ENCODE measurements at regions not wholly inside any gene's neighbourhood (a gene's known extent, or its start where the extent isn't known, plus 50 kb on each side); places are given as distances from the start of the nearest gene placed in this dataset.

DNA sequence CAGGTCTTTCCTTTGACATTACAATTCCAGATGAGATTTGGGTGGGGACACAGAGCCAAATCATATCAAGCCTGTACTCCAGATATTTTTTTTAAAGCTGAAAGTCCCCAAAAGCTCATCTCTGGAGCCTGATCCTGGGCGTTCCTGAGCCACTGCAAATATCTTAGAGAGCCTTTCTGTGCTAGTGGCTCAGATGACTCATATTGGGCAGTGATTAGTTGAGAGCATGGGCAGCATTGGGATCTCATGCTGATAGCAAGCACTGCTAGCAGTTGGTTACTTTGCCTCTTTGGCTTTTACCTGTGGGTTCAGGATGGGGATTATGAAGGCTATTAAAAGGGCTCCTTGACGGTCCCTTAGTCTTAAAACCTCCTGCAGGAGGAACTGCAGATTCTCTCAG, 51.4 kb upstream of the SCRG1 start:
- no peak for DNase-seq
- no peak overlapping the region for H3K4me3 ChIP-seq
- H3K36me3 ChIP-seq (replicated peaks in 1 of 2; ENCODE audit: insufficient read depth in 1 of 2, low read depth in 2 of 2): no peaks in the 10 kb centered on the region
- H3K27me3 ChIP-seq: no peaks in the 10 kb centered on the region
- 95 to 100% methylated on average over 2 of the region's 2 CpGs for WGBS, 2 donors
- no peak overlapping the region for H3K27ac ChIP-seq
- H3K4me1 ChIP-seq: peaks cover 20% of the 10 kb centered on the region
- intact Hi-C loops (cut with DNase I): no loop called here
- TF ChIP-seq POLR2A (IDR thresholded peaks at IDR 0.05): no peak
- TF ChIP-seq, protein P1, sequence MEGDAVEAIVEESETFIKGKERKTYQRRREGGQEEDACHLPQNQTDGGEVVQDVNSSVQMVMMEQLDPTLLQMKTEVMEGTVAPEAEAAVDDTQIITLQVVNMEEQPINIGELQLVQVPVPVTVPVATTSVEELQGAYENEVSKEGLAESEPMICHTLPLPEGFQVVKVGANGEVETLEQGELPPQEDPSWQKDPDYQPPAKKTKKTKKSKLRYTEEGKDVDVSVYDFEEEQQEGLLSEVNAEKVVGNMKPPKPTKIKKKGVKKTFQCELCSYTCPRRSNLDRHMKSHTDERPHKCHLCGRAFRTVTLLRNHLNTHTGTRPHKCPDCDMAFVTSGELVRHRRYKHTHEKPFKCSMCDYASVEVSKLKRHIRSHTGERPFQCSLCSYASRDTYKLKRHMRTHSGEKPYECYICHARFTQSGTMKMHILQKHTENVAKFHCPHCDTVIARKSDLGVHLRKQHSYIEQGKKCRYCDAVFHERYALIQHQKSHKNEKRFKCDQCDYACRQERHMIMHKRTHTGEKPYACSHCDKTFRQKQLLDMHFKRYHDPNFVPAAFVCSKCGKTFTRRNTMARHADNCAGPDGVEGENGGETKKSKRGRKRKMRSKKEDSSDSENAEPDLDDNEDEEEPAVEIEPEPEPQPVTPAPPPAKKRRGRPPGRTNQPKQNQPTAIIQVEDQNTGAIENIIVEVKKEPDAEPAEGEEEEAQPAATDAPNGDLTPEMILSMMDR (IDR thresholded peaks at IDR 0.05): no peak
- H3K9me3 ChIP-seq: no peaks in the 10 kb centered on the region
- no peak for ATAC-seq

DNA sequence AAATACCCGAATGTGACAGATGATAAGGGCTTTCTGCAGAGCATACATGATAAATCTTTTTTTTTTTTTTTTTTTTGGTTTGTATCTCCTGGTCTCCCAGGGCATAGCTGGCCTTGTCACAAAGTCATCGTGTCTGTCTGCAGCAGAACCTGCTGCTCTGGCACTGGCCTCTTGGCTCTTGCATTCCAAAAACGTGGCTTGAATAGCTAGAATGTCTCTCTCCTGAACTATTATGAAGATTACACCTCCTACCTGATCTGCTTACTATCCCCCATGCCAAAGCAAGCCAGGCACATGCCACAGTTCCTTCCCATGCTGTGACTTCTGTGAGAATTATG, 50.4 kb upstream of the SCRG1 start:
- intact Hi-C loops (cut with DNase I): no loop called here
- Histone ChIP-seq H3K27me3 (no peaks in the 10 kb centered on the region), H3K9me3 (no peaks in the 10 kb centered on the region), H3K4me3 (no peak overlapping the region), H3K27ac (no peak overlapping the region), H3K36me3 (replicated peaks in 1 of 2; ENCODE audit: insufficient read depth in 1 of 2, low read depth in 2 of 2) (no peaks in the 10 kb centered on the region), H3K4me1 (peaks cover 20% of the 10 kb centered on the region)
- ATAC-seq (no peak), DNase-seq (no peak)
- 43 to 48% methylated on average over 3 of the region's 3 CpGs for WGBS, 2 donors
- TF ChIP-seq, protein P1 (IDR thresholded peaks at IDR 0.05): no peak
- no peak for TF ChIP-seq POLR2A (IDR thresholded peaks at IDR 0.05)

DNA sequence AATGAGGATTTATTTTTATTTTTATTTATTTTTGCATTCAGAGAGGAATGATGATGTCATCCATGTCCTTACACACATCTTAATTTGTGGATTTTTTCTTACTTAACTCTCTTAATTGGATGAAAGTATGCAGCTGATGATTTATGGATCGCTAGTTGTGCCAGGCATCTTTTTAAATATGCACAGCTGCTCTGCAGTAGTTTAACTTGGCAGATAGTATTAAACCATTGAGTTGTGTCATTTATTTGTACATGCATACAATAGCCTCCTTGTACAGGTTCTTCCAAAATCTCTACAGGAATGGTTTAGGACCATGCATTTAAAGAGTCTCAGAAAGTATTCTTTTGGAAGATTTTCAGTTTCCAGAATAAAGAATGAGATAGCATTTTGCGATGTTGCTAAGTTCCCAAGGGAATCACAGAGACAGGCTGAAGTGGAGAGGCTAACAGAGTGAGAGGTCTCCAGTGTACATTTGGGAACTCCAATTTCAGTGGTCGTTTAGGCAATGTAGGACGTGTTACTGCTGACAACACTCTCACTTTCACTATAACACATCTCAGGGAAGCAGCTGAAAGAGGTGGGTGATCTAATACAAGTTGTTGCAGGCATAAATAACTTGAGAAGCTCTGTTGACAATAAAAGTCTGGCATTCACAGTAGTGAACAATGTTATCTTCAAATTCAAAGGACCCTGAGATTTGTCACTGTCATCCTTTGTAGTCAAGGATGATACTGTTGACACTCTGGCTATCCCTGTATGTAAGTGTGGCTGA, 49.9 kb upstream of the SCRG1 start:
- WGBS, 2 donors: 26 to 43% methylated on average over 4 of the region's 4 CpGs
- no peak overlapping the region for H3K4me3 ChIP-seq
- TF ChIP-seq, protein P1 (IDR thresholded peaks at IDR 0.05): no peak
- no peak for TF ChIP-seq POLR2A (IDR thresholded peaks at IDR 0.05)
- peak; percentile 4 for ATAC-seq
- no peaks in the 10 kb centered on the region for H3K27me3 ChIP-seq
- no peaks in the 10 kb centered on the region for H3K9me3 ChIP-seq
- no peaks in the 10 kb centered on the region for H3K36me3 ChIP-seq (replicated peaks in 1 of 2; ENCODE audit: insufficient read depth in 1 of 2, low read depth in 2 of 2)
- peaks cover 20% of the 10 kb centered on the region for H3K4me1 ChIP-seq
- intact Hi-C loops (cut with DNase I): no loop called here
- H3K27ac ChIP-seq: no peak overlapping the region
- no peak for DNase-seq
